CD14-positive monocyte (primary cell): ENCODE measurements at regions not wholly inside any gene's neighbourhood (a gene's known extent, or its start where the extent isn't known, plus 50 kb on each side); places are given as distances from the start of the nearest gene placed in this dataset.

ENCODE experiments used
- DNase-seq, 3 donors: peaks; one replicate each; pipeline ENCODE4 v3.0.0-alpha.2; 2011 to 2022
- H2AFZ ChIP-seq: 2 replicates; pipeline ENCODE4 v1.6.0; 2012; ENCODE audit warnings: mild to moderate bottlenecking, low read depth, low read length, inconsistent platforms; ENCODE audit not compliant: insufficient read depth, poor library complexity, severe bottlenecking
- H3K27ac ChIP-seq, 2 donors: 1 replicate in 1 of 2; 2 replicates in 1 of 2; pipeline ENCODE4 v1.5.1; 2012 to 2013; ENCODE audit warnings: low read length in 2 of 2, control low read depth in 1 of 2, inconsistent platforms in 1 of 2, low read depth in 1 of 2, mild to moderate bottlenecking in 1 of 2
- H3K27me3 ChIP-seq, 2 donors: one replicate each; pipeline versions ENCODE4 v1.6.0 to v1.6.1; 2011 to 2013; ENCODE audit warnings: low read length in 2 of 2; ENCODE audit not compliant: control insufficient read depth in 2 of 2, insufficient read depth in 2 of 2
- H3K36me3 ChIP-seq, 2 donors: replicated peaks in 1 of 2; 1 replicate in 1 of 2; 2 replicates in 1 of 2; pipeline versions ENCODE4 v1.5.1 to v1.6.1; 2012 to 2013; ENCODE audit warnings: low read length in 2 of 2, control low read depth in 1 of 2, inconsistent platforms in 1 of 2, mild to moderate bottlenecking in 1 of 2; ENCODE audit not compliant: insufficient read depth in 2 of 2, control insufficient read depth in 1 of 2
- H3K4me1 ChIP-seq, 2 donors: 1 replicate in 1 of 2; 2 replicates in 1 of 2; pipeline versions ENCODE4 v1.5.1 to v1.6.1; 2012 to 2013; ENCODE audit warnings: low read length in 2 of 2, control low read depth in 1 of 2, inconsistent platforms in 1 of 2, mild to moderate bottlenecking in 1 of 2, moderate library complexity in 1 of 2; ENCODE audit not compliant: insufficient read depth in 2 of 2, control insufficient read depth in 1 of 2
- H3K4me2 ChIP-seq: replicated peaks from 2 replicates; pipeline ENCODE3; 2012; ENCODE audit warnings: low read length, moderate library complexity, mild to moderate bottlenecking; ENCODE audit not compliant: poor library complexity, severe bottlenecking; ENCODE audit errors: extremely low read depth
- H3K4me3 ChIP-seq, 3 experiments: fragments of 200-600 bp in 1 of 3; sonication (generic) in 1 of 3; replicated peaks in 1 of 3; 1 replicate in 2 of 3; 2 replicates in 1 of 3; pipeline ENCODE4 v1.5.1; 2011 to 2013; ENCODE audit warnings: low read length in 3 of 3, mild to moderate bottlenecking in 3 of 3, control low read depth in 2 of 3, low read depth in 2 of 3, inconsistent platforms in 1 of 3, moderate library complexity in 1 of 3
- H3K79me2 ChIP-seq: 2 replicates; pipeline ENCODE4 v1.6.0; 2012; ENCODE audit warnings: mild to moderate bottlenecking, control low read depth, inconsistent platforms, low read length, moderate library complexity; ENCODE audit not compliant: insufficient read depth
- H3K9ac ChIP-seq: 2 replicates; pipeline ENCODE4 v1.6.0; 2017; ENCODE audit warnings: low read length, mild to moderate bottlenecking; ENCODE audit not compliant: insufficient read depth, poor library complexity, severe bottlenecking
- H3K9me3 ChIP-seq, 2 donors: replicated peaks in 1 of 2; 1 replicate in 1 of 2; 2 replicates in 1 of 2; pipeline versions ENCODE4 v1.5.1 to v1.6.1; 2012 to 2013; ENCODE audit warnings: low read length in 2 of 2, control low read depth in 1 of 2; ENCODE audit not compliant: control insufficient read depth in 1 of 2, insufficient read depth in 1 of 2
- H4K20me1 ChIP-seq: 2 replicates; pipeline ENCODE4 v1.6.0; 2012; ENCODE audit warnings: mild to moderate bottlenecking, low read length, control low read depth, moderate library complexity; ENCODE audit not compliant: insufficient read depth
- H3K27ac Mint-ChIP-seq, 7 donors: one replicate each; pipeline ENCODE4 v1.8.0; 2020; ENCODE audit warnings: mild to moderate bottlenecking in 7 of 7, mixed read lengths in 7 of 7, moderate library complexity in 6 of 7, inconsistent platforms in 2 of 7
- H3K27me3 Mint-ChIP-seq, 3 donors: one replicate each; pipeline ENCODE4 v1.8.0; 2021 to 2022; ENCODE audit warnings: low read depth in 3 of 3, mild to moderate bottlenecking in 3 of 3, mixed read lengths in 3 of 3, moderate library complexity in 3 of 3, inconsistent platforms in 1 of 3
- H3K36me3 Mint-ChIP-seq, 2 donors: one replicate each; pipeline ENCODE4 v1.8.0; 2020; ENCODE audit warnings: mixed read lengths in 2 of 2, inconsistent platforms in 1 of 2, mild to moderate bottlenecking in 1 of 2
- H3K4me1 Mint-ChIP-seq: one replicate; pipeline ENCODE4 v1.8.0; 2020; ENCODE audit warnings: mild to moderate bottlenecking, mixed read lengths
- H3K4me3 Mint-ChIP-seq, 2 donors: one replicate each; pipeline ENCODE4 v1.8.0; 2020; ENCODE audit warnings: mild to moderate bottlenecking in 2 of 2, mixed read lengths in 2 of 2, moderate library complexity in 1 of 2
- H3K9me3 Mint-ChIP-seq, 7 donors: one replicate each; pipeline ENCODE4 v1.8.0; 2020 to 2022; ENCODE audit warnings: mixed read lengths in 7 of 7, mild to moderate bottlenecking in 6 of 7, moderate library complexity in 6 of 7, inconsistent platforms in 2 of 7
- CTCF ChIP-seq: fragments of 200-600 bp; IDR thresholded peaks from one replicate; pipeline ENCODE4 v1.8.0; 2022; ENCODE audit warnings: antibody characterized with exemption, mild to moderate bottlenecking
- WGBS: methylation state at CpG from one replicate; pipeline ENCODE4 v1.1.5; 2013; ENCODE audit warnings: missing lambda C conversion rate; ENCODE audit not compliant: insufficient coverage; 5-methylcytosine and 5-hydroxymethylcytosine counted together
- intact Hi-C, 2 donors: fragments of 100-400 bp; cut with micrococcal nuclease; formaldehyde crosslinking; loops; one replicate each; pipeline versions ENCODE4 v1.15.0 to v1.15.1; 2023

- DNase-seq: no peak
- Histone ChIP-seq H3K27me3 (no peaks in the 10 kb centered on the region), H3K4me2 (no peak overlapping the region), H4K20me1 (no peaks in the 10 kb centered on the region), H3K9ac (no peak overlapping the region), H3K9me3 (no peaks in the 10 kb centered on the region), H3K4me1 (no peaks in the 10 kb centered on the region), H3K27ac (no peak overlapping the region), H3K79me2 (no peaks in the 10 kb centered on the region), H3K4me3 (no peak overlapping the region), H3K36me3 (no peaks in the 10 kb centered on the region), H2AFZ (no peak overlapping the region)
- Mint-ChIP-seq H3K4me3 (no peak overlapping the region), H3K27me3 (peaks cover 0 to 2% (median 2%) of the 10 kb centered on the region in 3 donors), H3K27ac (no peak overlapping the region), H3K36me3 (no peaks in the 10 kb centered on the region), H3K9me3 (peaks cover 0 to 4% (median 0%) of the 10 kb centered on the region in 7 donors), H3K4me1 (no peaks in the 10 kb centered on the region)
- intact Hi-C loops: no loop called here
- no peak for TF ChIP-seq CTCF
- no CpG with 5 or more reads among the region's 4 CpGs for WGBS
These were observed 455.0 kb upstream of the ACTBL2 start for GRCh38 chr5:57937501-57938173.

GRCh38 chr5:57937025-57937424 is 454.4 kb upstream of the ACTBL2 start:
- Histone ChIP-seq H4K20me1 (no peaks in the 10 kb centered on the region), H3K4me1 (no peaks in the 10 kb centered on the region), H2AFZ (no peak overlapping the region), H3K4me3 (no peak overlapping the region), H3K4me2 (no peak overlapping the region), H3K27me3 (no peaks in the 10 kb centered on the region), H3K27ac (no peak overlapping the region), H3K9me3 (no peaks in the 10 kb centered on the region), H3K9ac (no peak overlapping the region), H3K36me3 (no peaks in the 10 kb centered on the region), H3K79me2 (no peaks in the 10 kb centered on the region)
- peaks cover 0 to 2% (median 2%) of the 10 kb centered on the region in 3 donors for H3K27me3 Mint-ChIP-seq
- intact Hi-C loops: no loop called here
- peaks cover 0 to 4% (median 0%) of the 10 kb centered on the region in 7 donors for H3K9me3 Mint-ChIP-seq
- no peak for TF ChIP-seq CTCF
- no peak for DNase-seq
- H3K36me3 Mint-ChIP-seq: no peaks in the 10 kb centered on the region
- no peaks in the 10 kb centered on the region for H3K4me1 Mint-ChIP-seq
- no peak overlapping the region for H3K4me3 Mint-ChIP-seq
- no peak overlapping the region for H3K27ac Mint-ChIP-seq
- WGBS: 100% methylated on average over 1 of the region's 3 CpGs
